K562 (cell line): ENCODE measurements at regions not wholly inside any gene's neighbourhood (a gene's known extent, or its start where the extent isn't known, plus 50 kb on each side); places are given as distances from the start of the nearest gene placed in this dataset.

Source experiments
- ATAC-seq: fragments of 200-7000 bp; cut with Tn5 transposase; 3 replicates; pipeline ENCODE4 v1.9.1; 2020; ENCODE audit warnings: moderate library complexity
- BruUV-seq: library from RNA; stranded (reverse); fragments of 400-500 nt; replicated peaks from 2 replicates; lab custom pipeline; 2021; lab: Mats Ljungman, UMichigan
- CTCF ChIA-PET: fragments of 300-600 bp; formaldehyde crosslinking; extraction: SDS; loops from one replicate; lab custom pipeline; 2021; ENCODE audit warnings: low intra/inter-chr PET ratio; lab: Yijun Ruan, JAX
- POLR2A ChIA-PET: fragments of 300-600, 350-650 bp; sonication (Branson Sonifier 250); formaldehyde crosslinking; extraction: SDS; loops from one replicate; lab custom pipeline; 2021; ENCODE audit warnings: antibody characterized with exemption, inconsistent platforms; lab: Yijun Ruan, JAX
- DNase-seq, 4 experiments: peaks; one replicate each; pipeline versions ENCODE4 v3.0.0 to v3.0.0-alpha.2; 2011 to 2018; ENCODE audit warnings: low spot score in 3 of 4, mixed read lengths in 3 of 4; ENCODE audit errors: extremely low read depth in 1 of 4
- FAIRE-seq: peaks from 2 replicates; lab custom pipeline; 2011; peaks lifted over from hg19 to GRCh38; lab: Jason Lieb, UNC
- H2AFZ ChIP-seq: 2 replicates; pipeline ENCODE4 v1.6.0; 2011; ENCODE audit warnings: low read depth, low read length, control low read depth, inconsistent platforms
- H3K27ac ChIP-seq: fragments of 200-600 bp; 3 replicates; pipeline ENCODE4 v1.8.0; 2011; ENCODE audit warnings: low read depth, mild to moderate bottlenecking, control low read depth, inconsistent platforms, low read length, moderate library complexity, mixed read lengths; ENCODE audit errors: extremely low read depth
- H3K27me3 ChIP-seq, 2 experiments: fragments of 300-600 bp in 1 of 2; 2 replicates in 1 of 2; 3 replicates in 1 of 2; pipeline versions ENCODE4 v1.6.0 to v1.8.0; 2011; ENCODE audit warnings: inconsistent platforms in 2 of 2, low read length in 2 of 2, mild to moderate bottlenecking in 1 of 2, mixed read lengths in 1 of 2, moderate library complexity in 1 of 2; ENCODE audit not compliant: control insufficient read depth in 2 of 2, insufficient read depth in 2 of 2
- H3K36me3 ChIP-seq: fragments of 300-600 bp; 3 replicates; pipeline ENCODE4 v1.8.0; 2011; ENCODE audit warnings: mild to moderate bottlenecking, low read length, inconsistent platforms; ENCODE audit not compliant: control insufficient read depth, insufficient read depth
- H3K4me1 ChIP-seq, 2 experiments: fragments of 200-600 bp in 1 of 2; replicated peaks in 1 of 2; 2 replicates in 1 of 2; 3 replicates in 1 of 2; pipeline versions ENCODE4 v1.5.1 to v1.8.0; 2011; ENCODE audit warnings: inconsistent platforms in 2 of 2, low read length in 2 of 2, mild to moderate bottlenecking in 1 of 2, mixed read lengths in 1 of 2, moderate library complexity in 1 of 2; ENCODE audit not compliant: control insufficient read depth in 2 of 2, insufficient read depth in 2 of 2
- H3K4me2 ChIP-seq: 2 replicates; pipeline ENCODE4 v1.6.1; 2011; ENCODE audit warnings: low read length, control low read depth, inconsistent platforms, mixed read lengths; ENCODE audit not compliant: insufficient read depth
- H3K4me3 ChIP-seq: fragments of 200-600 bp; sonication (generic), shearing (Covaris generic); 2 replicates; pipeline ENCODE4 v1.5.1; 2016; ENCODE audit warnings: control low read depth, inconsistent platforms
- H3K79me2 ChIP-seq: fragments of 200-600 bp; 3 replicates; pipeline ENCODE4 v1.8.0; 2011; ENCODE audit warnings: low read length, inconsistent platforms; ENCODE audit not compliant: control insufficient read depth, insufficient read depth
- H3K9ac ChIP-seq, 2 experiments: 2 replicates each; pipeline versions ENCODE4 v1.6.0 to v1.6.1; 2011; ENCODE audit warnings: low read depth in 2 of 2, low read length in 2 of 2, control low read depth in 1 of 2, inconsistent platforms in 1 of 2, mild to moderate bottlenecking in 1 of 2, mixed read lengths in 1 of 2; ENCODE audit not compliant: insufficient read depth in 1 of 2
- H3K9me1 ChIP-seq: one replicate; pipeline ENCODE4 v1.6.0; 2011; ENCODE audit warnings: inconsistent platforms, mild to moderate bottlenecking, low read length, moderate library complexity; ENCODE audit not compliant: control insufficient read depth, insufficient read depth
- H3K9me3 ChIP-seq: replicated peaks from 2 replicates; pipeline ENCODE4 v1.5.1; 2011; ENCODE audit warnings: low read depth, low read length, inconsistent platforms; ENCODE audit not compliant: control insufficient read depth, insufficient read depth
- H4K20me1 ChIP-seq: replicated peaks from 2 replicates; pipeline ENCODE4 v1.6.1; 2011; ENCODE audit warnings: low read length, inconsistent platforms, mixed read lengths; ENCODE audit not compliant: control insufficient read depth, insufficient read depth
- BMI1 ChIP-seq: fragments of 150-350 bp; IDR thresholded peaks from 2 replicates; pipeline ENCODE4 v1.6.1; 2014; ENCODE audit warnings: low read length
- CCNT2 ChIP-seq: IDR thresholded peaks from 2 replicates; pipeline ENCODE4 v1.6.1; 2011; ENCODE audit warnings: borderline replicate concordance, low read depth, mild to moderate bottlenecking, moderate library complexity, mixed read lengths, low read length; ENCODE audit not compliant: insufficient read length; ENCODE audit errors: extremely low read depth
- CEBPG ChIP-seq, 3 experiments: fragments of 200-800 bp in 1 of 3; sonication (Bioruptor generic) in 1 of 3; sonication (generic) in 1 of 3; formaldehyde crosslinking in 1 of 3; IDR thresholded peaks in 2 of 3; conservative IDR thresholded peaks in 1 of 3; 2 replicates each; pipeline versions ENCODE4 v1.6.1 to v1.8.0; 2016 to 2022; ENCODE audit warnings: missing compliant biosample characterization in 2 of 3, missing genetic modification characterization in 2 of 3, mild to moderate bottlenecking in 1 of 3, missing genetic modification reagents in 1 of 3
- DACH1 ChIP-seq: fragments of 450-650 bp; IDR thresholded peaks from 2 replicates; pipeline ENCODE4 v1.6.1; 2018; ENCODE audit not compliant: partially characterized antibody
- E2F3 ChIP-seq: fragments of 250-450 bp; sonication (Bioruptor Pico); IDR thresholded peaks from 2 replicates; pipeline ENCODE4 v1.4.0; 2020; ENCODE audit warnings: mild to moderate bottlenecking
- ETV6 ChIP-seq, 3 experiments: fragments of 150-350 bp in 1 of 3; sonication (generic) in 1 of 3; formaldehyde crosslinking in 1 of 3; IDR thresholded peaks; 2 replicates each; pipeline versions ENCODE4 v1.6.1 to v1.8.0; 2014 to 2022; ENCODE audit warnings: borderline replicate concordance in 2 of 3, low read depth in 2 of 3, antibody characterized with exemption in 1 of 3, low read length in 1 of 3, mild to moderate bottlenecking in 1 of 3, missing genetic modification reagents in 1 of 3
- HMGN3 ChIP-seq: IDR thresholded peaks from 2 replicates; pipeline ENCODE4 v1.6.1; 2011; ENCODE audit warnings: borderline replicate concordance, low read depth, mild to moderate bottlenecking, mixed read lengths, low read length; ENCODE audit not compliant: insufficient read length; ENCODE audit errors: extremely low read depth
- HOMEZ ChIP-seq: fragments of 250-450 bp; sonication (Bioruptor Pico); IDR thresholded peaks from 2 replicates; pipeline ENCODE4 v1.4.0; 2020; ENCODE audit warnings: mild to moderate bottlenecking, moderate library complexity
- KDM5B ChIP-seq: fragments of 200-600 bp; sonication (generic); IDR thresholded peaks from 2 replicates; pipeline ENCODE4 v1.6.1; 2012; ENCODE audit warnings: low read depth, mild to moderate bottlenecking, moderate library complexity, low read length, control low read depth, inconsistent platforms; ENCODE audit not compliant: insufficient replicate concordance
- MAFK ChIP-seq: IDR thresholded peaks from 2 replicates; pipeline ENCODE4 v1.6.1; 2011; ENCODE audit warnings: low read length, improper control_type of control experiment
- MYC ChIP-seq, 2 experiments: fragments of 250-450 bp in 1 of 2; sonication (Bioruptor Pico) in 1 of 2; IDR thresholded peaks; 2 replicates each; pipeline versions ENCODE4 v1.5.1 to v1.6.1; 2012 to 2021; ENCODE audit warnings: low read depth in 2 of 2, borderline replicate concordance in 1 of 2, improper control_type of control experiment in 1 of 2, low read length in 1 of 2, mild to moderate bottlenecking in 1 of 2, moderate library complexity in 1 of 2
- NCOR1 ChIP-seq: fragments of 450-650 bp; IDR thresholded peaks from 2 replicates; pipeline ENCODE4 v1.6.1; 2016; ENCODE audit warnings: mild to moderate bottlenecking, moderate library complexity
- PCBP1 ChIP-seq: fragments of 200-400 bp; formaldehyde crosslinking; IDR thresholded peaks from 2 replicates; pipeline ENCODE4 v1.6.1; 2018; ENCODE audit warnings: mild to moderate bottlenecking, low read depth, low read length; ENCODE audit not compliant: poor library complexity, severe bottlenecking
- SP2 ChIP-seq: IDR thresholded peaks from 2 replicates; pipeline ENCODE4 v1.6.1; 2011; ENCODE audit warnings: mild to moderate bottlenecking, low read depth, low read length, moderate library complexity; ENCODE audit not compliant: poor library complexity, severe bottlenecking; ENCODE audit errors: extremely low read depth
- TAF9B ChIP-seq: fragments of 450-650 bp; IDR thresholded peaks from 2 replicates; pipeline ENCODE4 v1.6.1; 2018; ENCODE audit warnings: mild to moderate bottlenecking; ENCODE audit not compliant: partially characterized antibody
- TCF7L2 ChIP-seq: fragments of 150-350 bp; IDR thresholded peaks from 2 replicates; pipeline ENCODE4 v1.6.1; 2016; ENCODE audit warnings: low read depth, mild to moderate bottlenecking, low read length, moderate library complexity
- WHSC1 ChIP-seq: IDR thresholded peaks from one replicate; pipeline ENCODE4 v1.6.1; 2012; ENCODE audit warnings: low read length, control low read depth, inconsistent platforms
- ZNF197 ChIP-seq: fragments of 200-800 bp; sonication (Bioruptor generic); IDR thresholded peaks from 2 replicates; pipeline ENCODE4 v1.6.1; 2016; ENCODE audit warnings: low read depth, missing genetic modification characterization, missing compliant biosample characterization
- ZNF217 ChIP-seq: sonication (generic); formaldehyde crosslinking; IDR thresholded peaks from 2 replicates; pipeline ENCODE4 v1.8.0; 2022; ENCODE audit warnings: mild to moderate bottlenecking, missing genetic modification reagents
- in situ Hi-C: fragments of 300-500 bp; cut with MboI; formaldehyde crosslinking; loops from 4 replicates; pipeline ENCODE4 v1.15.0; 2018; ENCODE audit warnings: inconsistent platforms, mixed read lengths
- intact Hi-C: fragments of 100-400 bp; cut with micrococcal nuclease; formaldehyde crosslinking; loops from 2 replicates; pipeline ENCODE4 v1.14.2; 2022
- TF ChIP-seq, protein P1 (sequence below): IDR thresholded peaks from 3 replicates; pipeline ENCODE4 v1.6.1; 2011; ENCODE audit warnings: borderline replicate concordance, mild to moderate bottlenecking; ENCODE audit not compliant: insufficient read length, insufficient read depth

DNA sequence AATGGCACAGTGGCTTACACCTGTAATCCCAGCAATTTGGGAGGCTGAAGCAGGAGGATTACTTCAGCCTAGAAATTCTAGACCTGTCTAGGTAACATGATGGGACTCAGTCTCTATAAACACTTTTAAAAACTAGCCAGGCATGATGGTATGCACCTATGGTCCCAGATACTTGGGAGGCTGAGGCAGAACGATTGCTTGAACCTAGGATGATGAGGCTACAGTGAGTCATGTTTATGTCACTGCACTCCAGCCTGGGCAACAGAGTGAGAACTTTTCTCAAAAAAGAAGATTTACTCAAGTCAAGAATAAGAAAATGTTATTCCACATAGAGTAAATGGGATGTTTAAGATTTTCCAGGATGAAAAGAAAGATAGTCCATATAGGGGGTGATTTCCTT lies 158.6 kb downstream of the HNMT start (continued):
- TF ChIP-seq BMI1 = no peak
- TF ChIP-seq MYC (IDR thresholded peaks at IDR 0.05; ENCODE audit: low read depth, low read length) = no peak
- no peak for TF ChIP-seq MYC (CRISPR knock-in tag; IDR thresholded peaks at IDR 0.05; ENCODE audit: borderline replicate concordance, low read depth)
- TF ChIP-seq PCBP1 = no peak
- TF ChIP-seq TCF7L2 = no peak
- TF ChIP-seq HMGN3 = no peak
- TF ChIP-seq KDM5B = no peak
- TF ChIP-seq WHSC1 = no peak
- no peak for TF ChIP-seq ZNF217 (CRISPR knock-in tag)
- TF ChIP-seq ZNF197 = no peak
- TF ChIP-seq NCOR1 = no peak
- TF ChIP-seq SP2 = no peak

DNA sequence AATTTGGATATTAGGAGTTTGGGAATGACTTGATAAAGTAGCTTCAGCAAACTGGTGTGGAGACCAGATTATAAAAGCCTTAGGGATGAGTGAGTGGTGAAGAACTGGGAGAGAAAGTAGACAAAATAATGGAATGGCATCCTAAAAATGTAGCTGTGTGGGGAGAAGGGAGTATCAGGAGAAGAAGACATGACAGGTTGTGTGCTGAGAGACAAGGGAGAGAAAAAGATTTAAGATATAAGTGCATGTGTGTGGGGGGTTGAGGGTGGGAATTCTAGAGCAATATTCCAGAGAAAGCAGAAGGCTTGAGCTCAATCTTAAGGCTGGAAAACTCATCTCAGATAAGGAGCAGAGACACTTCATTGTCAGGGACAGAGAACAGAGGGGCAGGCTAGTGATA lies 159.5 kb downstream of the HNMT start:
- no peak for FAIRE-seq
- Histone ChIP-seq H3K4me1 (no peaks in the 10 kb centered on the region), H2AFZ (no peak overlapping the region), H3K79me2 (no peaks in the 10 kb centered on the region), H3K9me1 (no peaks in the 10 kb centered on the region), H3K9me3 (no peaks in the 10 kb centered on the region), H3K4me3 (no peak overlapping the region), H3K27ac (no peak overlapping the region), H3K36me3 (no peaks in the 10 kb centered on the region), H4K20me1 (no peaks in the 10 kb centered on the region), H3K27me3 (no peaks in the 10 kb centered on the region), H3K9ac (no peak overlapping the region), H3K4me2 (no peak overlapping the region)
- BruUV-seq = no TSS peak
- ChIA-PET POLR2A (no interaction called here), CTCF (no interaction called here)
- no peak for ATAC-seq
- DNase-seq = no peak
- intact Hi-C loops = no loop called here
- in situ Hi-C loops = no loop called here
- TF ChIP-seq TAF9B = no peak
- TF ChIP-seq CEBPG (CRISPR knock-in tag; IDR thresholded peaks at IDR 0.05) = no peak
- TF ChIP-seq CEBPG (tag; conservative IDR thresholded peaks at IDR 0.05 in 1 of 2, IDR thresholded peaks at IDR 0.05 in 1 of 2) = no peak
- TF ChIP-seq HOMEZ (CRISPR knock-in tag) = no peak
- no peak for TF ChIP-seq CCNT2
- no peak for TF ChIP-seq MAFK
- TF ChIP-seq ETV6 (IDR thresholded peaks at IDR 0.05; ENCODE audit: borderline replicate concordance in 1 of 2, low read depth in 2 of 2, low read length in 1 of 2) = no peak
- TF ChIP-seq ETV6 (CRISPR knock-in tag; IDR thresholded peaks at IDR 0.05; ENCODE audit: borderline replicate concordance) = no peak
- no peak for TF ChIP-seq E2F3 (CRISPR knock-in tag)
- no peak for TF ChIP-seq DACH1
- TF ChIP-seq, protein P1, sequence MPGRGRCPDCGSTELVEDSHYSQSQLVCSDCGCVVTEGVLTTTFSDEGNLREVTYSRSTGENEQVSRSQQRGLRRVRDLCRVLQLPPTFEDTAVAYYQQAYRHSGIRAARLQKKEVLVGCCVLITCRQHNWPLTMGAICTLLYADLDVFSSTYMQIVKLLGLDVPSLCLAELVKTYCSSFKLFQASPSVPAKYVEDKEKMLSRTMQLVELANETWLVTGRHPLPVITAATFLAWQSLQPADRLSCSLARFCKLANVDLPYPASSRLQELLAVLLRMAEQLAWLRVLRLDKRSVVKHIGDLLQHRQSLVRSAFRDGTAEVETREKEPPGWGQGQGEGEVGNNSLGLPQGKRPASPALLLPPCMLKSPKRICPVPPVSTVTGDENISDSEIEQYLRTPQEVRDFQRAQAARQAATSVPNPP = no peak
